ENCODE measurements at regions not wholly inside any gene's neighbourhood (a gene's known extent, or its start where the extent isn't known, plus 50 kb on each side); places are given as distances from the start of the nearest gene placed in this dataset.

GRCh38 chrX:82218361-82218760 lies 1016.5 kb downstream of the SH3BGRL start:
- Histone ChIP-seq H3K36me3 (replicated peaks in 1 of 2; ENCODE audit: control extremely low read depth in 1 of 2, control insufficient read depth in 1 of 2, extremely low read depth in 1 of 2, insufficient read depth in 2 of 2, low read length in 1 of 2) (no peaks in the 10 kb centered on the region), H3K9me3 (ENCODE audit: control extremely low read depth in 1 of 3, control insufficient read depth in 2 of 3, insufficient read depth in 1 of 3, low read length in 2 of 3) (peaks cover 0 to 3% (median 0%) of the 10 kb centered on the region in 3 donors), H3K9ac (ENCODE audit: low read length) (no peak overlapping the region), H3K27me3 (replicated peaks in 1 of 4; ENCODE audit: control extremely low read depth in 1 of 4, control insufficient read depth in 3 of 4, insufficient read depth in 4 of 4, low read length in 3 of 4) (no peaks in the 10 kb centered on the region), H3K4me3 (ENCODE audit: control extremely low read depth in 1 of 5, extremely low read depth in 1 of 5, insufficient read depth in 1 of 5, low read depth in 2 of 5, low read length in 4 of 5) (no peak overlapping the region), H4K20me1 (ENCODE audit: control insufficient read depth, insufficient read depth, low read length, poor library complexity, severe bottlenecking) (no peaks in the 10 kb centered on the region), H3K4me2 (replicated peaks; ENCODE audit: low read depth, low read length, poor library complexity, severe bottlenecking) (no peak overlapping the region), H3K79me2 (ENCODE audit: control insufficient read depth, insufficient read depth, low read length) (no peaks in the 10 kb centered on the region), H3K4me1 (ENCODE audit: control insufficient read depth in 2 of 2, insufficient read depth in 2 of 2, low read length in 2 of 2) (no peaks in the 10 kb centered on the region), H3K27ac (ENCODE audit: low read length in 2 of 2) (no peak overlapping the region), H2AFZ (ENCODE audit: insufficient read depth, low read depth, low read length, poor library complexity, severe bottlenecking) (no peak overlapping the region)
- Mint-ChIP-seq H3K4me3 (no peak overlapping the region), H3K27ac (no peak overlapping the region), H3K9me3 (ENCODE audit: insufficient read depth) (peaks cover 2% of the 10 kb centered on the region), H3K27me3 (no peaks in the 10 kb centered on the region), H3K4me1 (no peaks in the 10 kb centered on the region)
- POLR2A ChIA-PET, result no interaction called here
- no peak for TF ChIP-seq CTCF (IDR thresholded peaks at IDR 0.05)
- no peak for TF ChIP-seq EZH2 (IDR thresholded peaks at IDR 0.05; ENCODE audit: borderline replicate concordance, insufficient read depth, low read depth, low read length, poor library complexity, severe bottlenecking)
- intact Hi-C loops (cut with micrococcal nuclease), result no loop called here
- WGBS (ENCODE audit: insufficient coverage), result no CpG with 5 or more reads among the region's 2 CpGs
- DNase-seq, result no peak
- CTCF ChIA-PET, result no interaction called here
- no peak for ATAC-seq (ENCODE audit: low read depth)

GRCh38 chrX:82219129-82219528 lies 1017.2 kb downstream of the SH3BGRL start:
- no peak overlapping the region for H3K4me2 ChIP-seq (replicated peaks; ENCODE audit: low read depth, low read length, poor library complexity, severe bottlenecking)
- H3K27me3 ChIP-seq (replicated peaks in 1 of 4; ENCODE audit: control extremely low read depth in 1 of 4, control insufficient read depth in 3 of 4, insufficient read depth in 4 of 4, low read length in 3 of 4), result no peaks in the 10 kb centered on the region
- no peaks in the 10 kb centered on the region for H3K4me1 ChIP-seq (ENCODE audit: control insufficient read depth in 2 of 2, insufficient read depth in 2 of 2, low read length in 2 of 2)
- Mint-ChIP-seq H3K9me3 (ENCODE audit: insufficient read depth) (peaks cover 2% of the 10 kb centered on the region), H3K4me1 (no peaks in the 10 kb centered on the region), H3K27me3 (no peaks in the 10 kb centered on the region), H3K4me3 (no peak overlapping the region), H3K27ac (no peak overlapping the region)
- ChIA-PET POLR2A (no interaction called here), CTCF (no interaction called here)
- H4K20me1 ChIP-seq (ENCODE audit: control insufficient read depth, insufficient read depth, low read length, poor library complexity, severe bottlenecking), result no peaks in the 10 kb centered on the region
- DNase-seq (no peak), ATAC-seq (ENCODE audit: low read depth) (no peak)
- intact Hi-C loops (cut with micrococcal nuclease), result no loop called here
- peaks cover 0 to 3% (median 0%) of the 10 kb centered on the region in 3 donors for H3K9me3 ChIP-seq (ENCODE audit: control extremely low read depth in 1 of 3, control insufficient read depth in 2 of 3, insufficient read depth in 1 of 3, low read length in 2 of 3)
- no peaks in the 10 kb centered on the region for H3K79me2 ChIP-seq (ENCODE audit: control insufficient read depth, insufficient read depth, low read length)
- no peak for TF ChIP-seq CTCF (IDR thresholded peaks at IDR 0.05)
- TF ChIP-seq EZH2 (IDR thresholded peaks at IDR 0.05; ENCODE audit: borderline replicate concordance, insufficient read depth, low read depth, low read length, poor library complexity, severe bottlenecking), result no peak
- no peak overlapping the region for H3K9ac ChIP-seq (ENCODE audit: low read length)
- H3K4me3 ChIP-seq (ENCODE audit: control extremely low read depth in 1 of 5, extremely low read depth in 1 of 5, insufficient read depth in 1 of 5, low read depth in 2 of 5, low read length in 4 of 5), result no peak overlapping the region
- H3K36me3 ChIP-seq (replicated peaks in 1 of 2; ENCODE audit: control extremely low read depth in 1 of 2, control insufficient read depth in 1 of 2, extremely low read depth in 1 of 2, insufficient read depth in 2 of 2, low read length in 1 of 2), result no peaks in the 10 kb centered on the region
- H3K27ac ChIP-seq (ENCODE audit: low read length in 2 of 2), result no peak overlapping the region
- no peak overlapping the region for H2AFZ ChIP-seq (ENCODE audit: insufficient read depth, low read depth, low read length, poor library complexity, severe bottlenecking)

All from B cell (primary cell).